ENCODE measurements at regions not wholly inside any gene's neighbourhood (a gene's known extent, or its start where the extent isn't known, plus 50 kb on each side); places are given as distances from the start of the nearest gene placed in this dataset.

DNA sequence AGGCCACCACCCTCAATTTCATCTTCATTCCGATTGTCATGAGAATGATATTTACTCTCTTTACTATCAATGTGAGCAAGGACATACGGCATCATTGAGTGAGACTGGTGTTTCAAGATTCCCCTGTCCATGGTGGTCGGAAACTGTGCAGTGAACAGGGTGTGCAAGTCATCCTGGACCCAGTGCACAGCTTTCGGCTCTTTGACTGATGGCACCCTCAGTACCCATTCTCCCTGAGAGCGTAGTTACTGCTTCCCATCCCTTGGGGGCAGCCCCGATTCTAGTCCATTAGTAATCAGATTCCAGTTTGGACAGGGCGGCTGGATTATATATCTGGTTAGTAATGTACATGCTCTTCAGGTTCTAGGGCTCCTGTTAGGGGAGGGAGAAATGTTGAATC, 61.7 kb upstream of the SUB1 start:
- TF ChIP-seq, protein P1, sequence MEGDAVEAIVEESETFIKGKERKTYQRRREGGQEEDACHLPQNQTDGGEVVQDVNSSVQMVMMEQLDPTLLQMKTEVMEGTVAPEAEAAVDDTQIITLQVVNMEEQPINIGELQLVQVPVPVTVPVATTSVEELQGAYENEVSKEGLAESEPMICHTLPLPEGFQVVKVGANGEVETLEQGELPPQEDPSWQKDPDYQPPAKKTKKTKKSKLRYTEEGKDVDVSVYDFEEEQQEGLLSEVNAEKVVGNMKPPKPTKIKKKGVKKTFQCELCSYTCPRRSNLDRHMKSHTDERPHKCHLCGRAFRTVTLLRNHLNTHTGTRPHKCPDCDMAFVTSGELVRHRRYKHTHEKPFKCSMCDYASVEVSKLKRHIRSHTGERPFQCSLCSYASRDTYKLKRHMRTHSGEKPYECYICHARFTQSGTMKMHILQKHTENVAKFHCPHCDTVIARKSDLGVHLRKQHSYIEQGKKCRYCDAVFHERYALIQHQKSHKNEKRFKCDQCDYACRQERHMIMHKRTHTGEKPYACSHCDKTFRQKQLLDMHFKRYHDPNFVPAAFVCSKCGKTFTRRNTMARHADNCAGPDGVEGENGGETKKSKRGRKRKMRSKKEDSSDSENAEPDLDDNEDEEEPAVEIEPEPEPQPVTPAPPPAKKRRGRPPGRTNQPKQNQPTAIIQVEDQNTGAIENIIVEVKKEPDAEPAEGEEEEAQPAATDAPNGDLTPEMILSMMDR (IDR thresholded peaks at IDR 0.05), result no peak
- TF ChIP-seq EP300 (IDR thresholded peaks at IDR 0.05), result no peak
